H9 (cell line): ENCODE measurements at regions not wholly inside any gene's neighbourhood (a gene's known extent, or its start where the extent isn't known, plus 50 kb on each side); places are given as distances from the start of the nearest gene placed in this dataset.

Experiments
- DNase-seq: peaks from one replicate; pipeline ENCODE4 v3.0.0-alpha.2; 2017
- H2AFZ ChIP-seq: one replicate; pipeline ENCODE4 v1.6.1; 2013; ENCODE audit warnings: mild to moderate bottlenecking, low read length, control low read depth, moderate library complexity
- H2AK5ac ChIP-seq: 2 replicates; pipeline ENCODE4 v1.6.1; 2013; ENCODE audit warnings: low read length, control low read depth, mixed read lengths; ENCODE audit not compliant: insufficient read length
- H2BK120ac ChIP-seq: one replicate; pipeline ENCODE4 v1.6.1; 2013; ENCODE audit warnings: low read depth, mild to moderate bottlenecking, low read length, control low read depth, inconsistent platforms; ENCODE audit not compliant: poor library complexity, severe bottlenecking
- H2BK12ac ChIP-seq: 2 replicates; pipeline ENCODE4 v1.6.1; 2013; ENCODE audit warnings: low read length, control low read depth, mixed read lengths, low read depth; ENCODE audit not compliant: insufficient read length
- H2BK15ac ChIP-seq: 2 replicates; pipeline ENCODE4 v1.6.1; 2013; ENCODE audit warnings: low read depth, low read length, control low read depth
- H2BK20ac ChIP-seq: one replicate; pipeline ENCODE4 v1.6.1; 2013; ENCODE audit warnings: low read depth, mild to moderate bottlenecking, low read length, control low read depth, inconsistent platforms; ENCODE audit not compliant: poor library complexity, severe bottlenecking
- H2BK5ac ChIP-seq: 2 replicates; pipeline ENCODE4 v1.6.1; 2013; ENCODE audit warnings: low read length, control low read depth, mixed read lengths; ENCODE audit not compliant: insufficient read length
- H3K14ac ChIP-seq: 2 replicates; pipeline ENCODE4 v1.6.1; 2013; ENCODE audit warnings: low read length, control low read depth; ENCODE audit not compliant: insufficient read depth
- H3K18ac ChIP-seq: 2 replicates; pipeline ENCODE4 v1.6.1; 2013; ENCODE audit warnings: low read depth, mild to moderate bottlenecking, mixed read lengths, low read length, control low read depth; ENCODE audit not compliant: insufficient read length
- H3K23ac ChIP-seq: 2 replicates; pipeline ENCODE4 v1.6.1; 2013; ENCODE audit warnings: low read length, control low read depth, mixed read lengths, low read depth; ENCODE audit not compliant: insufficient read length
- H3K23me2 ChIP-seq: 2 replicates; pipeline ENCODE4 v1.6.1; 2013; ENCODE audit warnings: low read depth, mild to moderate bottlenecking, mixed read lengths, low read length, control low read depth; ENCODE audit not compliant: insufficient read length, poor library complexity, severe bottlenecking
- H3K27ac ChIP-seq: 2 replicates; pipeline ENCODE4 v1.5.1; 2013; ENCODE audit warnings: low read length, control low read depth, mixed read lengths, low read depth; ENCODE audit not compliant: insufficient read length
- H3K27me3 ChIP-seq: 2 replicates; pipeline ENCODE4 v1.6.1; 2013; ENCODE audit warnings: low read length, control low read depth, inconsistent platforms; ENCODE audit not compliant: insufficient read depth
- H3K4ac ChIP-seq: 2 replicates; pipeline ENCODE4 v1.6.1; 2013; ENCODE audit warnings: low read depth, mild to moderate bottlenecking, control low read depth, inconsistent platforms, low read length, moderate library complexity
- H3K4me1 ChIP-seq: 2 replicates; pipeline ENCODE4 v1.6.1; 2013; ENCODE audit warnings: low read length, control low read depth, inconsistent platforms; ENCODE audit not compliant: insufficient read depth
- H3K4me2 ChIP-seq: 2 replicates; pipeline ENCODE4 v1.6.1; 2013; ENCODE audit warnings: low read length, control low read depth, mixed read lengths; ENCODE audit not compliant: insufficient read length, insufficient read depth
- H3K56ac ChIP-seq: 2 replicates; pipeline ENCODE4 v1.6.1; 2013; ENCODE audit warnings: low read depth, mild to moderate bottlenecking, mixed read lengths, low read length, control low read depth; ENCODE audit not compliant: insufficient read length
- H3K79me1 ChIP-seq: 2 replicates; pipeline ENCODE4 v1.6.1; 2013; ENCODE audit warnings: low read depth, mild to moderate bottlenecking, moderate library complexity, low read length, control low read depth, inconsistent platforms; ENCODE audit not compliant: insufficient read depth, poor library complexity, severe bottlenecking
- H3K79me2 ChIP-seq: 2 replicates; pipeline ENCODE4 v1.6.1; 2013; ENCODE audit warnings: low read length, control low read depth, inconsistent platforms; ENCODE audit not compliant: insufficient read depth
- H3K9ac ChIP-seq: 2 replicates; pipeline ENCODE4 v1.6.1; 2013; ENCODE audit warnings: low read length, control low read depth, mixed read lengths; ENCODE audit not compliant: insufficient read length; ENCODE audit errors: extremely low read depth
- H3K9me3 ChIP-seq: one replicate; pipeline ENCODE4 v1.6.1; 2013; ENCODE audit warnings: low read depth, low read length, inconsistent platforms; ENCODE audit not compliant: control insufficient read depth
- H3T11ph ChIP-seq: one replicate; pipeline ENCODE4 v1.6.1; 2013; ENCODE audit warnings: mild to moderate bottlenecking, low read length, control low read depth, inconsistent platforms
- H4K20me1 ChIP-seq: one replicate; pipeline ENCODE4 v1.6.1; 2013; ENCODE audit not compliant: control insufficient read depth, insufficient read length, insufficient read depth
- H4K5ac ChIP-seq: 2 replicates; pipeline ENCODE4 v1.6.1; 2013; ENCODE audit warnings: low read depth, mild to moderate bottlenecking, mixed read lengths, low read length, control low read depth; ENCODE audit not compliant: insufficient read length
- H4K8ac ChIP-seq: replicated peaks from 2 replicates; pipeline ENCODE4 v1.6.1; 2013; ENCODE audit warnings: low read length, control low read depth, mixed read lengths, low read depth; ENCODE audit not compliant: insufficient read length
- H4K91ac ChIP-seq: 2 replicates; pipeline ENCODE4 v1.6.1; 2013; ENCODE audit warnings: low read depth, mild to moderate bottlenecking, moderate library complexity, mixed read lengths, low read length, control low read depth; ENCODE audit not compliant: insufficient read length
- H3K27ac Mint-ChIP-seq, 3 experiments: 2 replicates in 2 of 3; 3 replicates in 1 of 3; pipeline ENCODE4 v1.8.0; 2020 to 2021; ENCODE audit warnings: mixed read lengths in 3 of 3, mild to moderate bottlenecking in 1 of 3, moderate library complexity in 1 of 3
- H3K27me3 Mint-ChIP-seq: 2 replicates; pipeline ENCODE4 v1.8.0; 2021; ENCODE audit warnings: low read depth, mild to moderate bottlenecking, moderate library complexity, mixed read lengths
- H3K36me3 Mint-ChIP-seq, 3 experiments: 2 replicates in 2 of 3; 3 replicates in 1 of 3; pipeline ENCODE4 v1.8.0; 2020 to 2021; ENCODE audit warnings: low read depth in 3 of 3, mixed read lengths in 3 of 3; ENCODE audit not compliant: insufficient read depth in 1 of 3
- H3K4me1 Mint-ChIP-seq, 2 experiments: 2 replicates each; pipeline ENCODE4 v1.8.0; 2020; ENCODE audit warnings: mixed read lengths in 2 of 2
- H3K4me3 Mint-ChIP-seq, 2 experiments: 2 replicates in 1 of 2; 3 replicates in 1 of 2; pipeline ENCODE4 v1.8.0; 2020 to 2021; ENCODE audit warnings: mild to moderate bottlenecking in 2 of 2, mixed read lengths in 2 of 2, moderate library complexity in 1 of 2
- H3K9me3 Mint-ChIP-seq, 2 experiments: 2 replicates in 1 of 2; 3 replicates in 1 of 2; pipeline ENCODE4 v1.8.0; 2020; ENCODE audit warnings: mild to moderate bottlenecking in 2 of 2, mixed read lengths in 2 of 2, moderate library complexity in 1 of 2
- CTCF ChIP-seq: fragments of 200-600 bp; sonication (generic); conservative IDR thresholded peaks from 3 replicates; pipeline ENCODE4 v1.8.0; 2021; ENCODE audit warnings: antibody characterized with exemption, mild to moderate bottlenecking
- WGBS: extraction: QIAGEN DNeasy Blood & Tissue Kit; methylation state at CpG from one replicate; pipeline ENCODE4 v1.1.7; 2013; ENCODE audit warnings: missing lambda C conversion rate, low lambda C conversion rate, mixed read lengths; ENCODE audit not compliant: insufficient read length; ENCODE audit errors: extremely low coverage; 5-methylcytosine and 5-hydroxymethylcytosine counted together

GRCh38 chr3:96354106-96354505 is 460.3 kb upstream of the EPHA6 start:
- Histone ChIP-seq H4K5ac (no peak overlapping the region), H4K91ac (no peak overlapping the region), H3K23ac (no peak overlapping the region), H2BK5ac (no peak overlapping the region), H3K4ac (no peak overlapping the region), H4K8ac (no peak overlapping the region), H3K79me1 (no peaks in the 10 kb centered on the region), H3K23me2 (no peaks in the 10 kb centered on the region), H3K9ac (no peak overlapping the region), H3K79me2 (no peaks in the 10 kb centered on the region), H3K14ac (no peak overlapping the region), H2BK20ac (no peak overlapping the region), H2AFZ (no peak overlapping the region), H2BK120ac (no peak overlapping the region), H3K4me2 (no peak overlapping the region), H4K20me1 (no peaks in the 10 kb centered on the region), H3K56ac (no peak overlapping the region), H3K18ac (no peak overlapping the region), H3T11ph (no peak overlapping the region), H2AK5ac (no peak overlapping the region), H3K27ac (no peak overlapping the region), H3K27me3 (no peaks in the 10 kb centered on the region), H3K9me3 (no peaks in the 10 kb centered on the region), H3K4me1 (no peaks in the 10 kb centered on the region), H2BK15ac (no peak overlapping the region), H2BK12ac (no peak overlapping the region)
- Mint-ChIP-seq H3K4me1 (no peaks in the 10 kb centered on the region), H3K27ac (no peak overlapping the region), H3K36me3 (peaks cover 0 to 4% (median 0%) of the 10 kb centered on the region in 3 experiments; a peak in 3 of 7 replicates), H3K4me3 (no peak overlapping the region), H3K9me3 (peaks cover 12 to 13% of the 10 kb centered on the region in 2 experiments; a peak in 4 of 5 replicates), H3K27me3 (no peaks in the 10 kb centered on the region)
- no peak for TF ChIP-seq CTCF
- DNase-seq: no peak
- no CpG with 5 or more reads among the region's 2 CpGs for whole genome bisulfite sequencing
